HG02943 (cell line): ENCODE measurements at regions not wholly inside any gene's neighbourhood (a gene's known extent, or its start where the extent isn't known, plus 50 kb on each side); places are given as distances from the start of the nearest gene placed in this dataset.
"Not testable (repeated sequence)": the region's sequence is repeated elsewhere in the genome, so short reads cannot be mapped to it uniquely, and the experiment has no call there.

ENCODE experiments used
- ATAC-seq: cut with Tn5 transposase; IDR thresholded peaks from one replicate; pipeline ENCODE4 v1.9.1; 2021; ENCODE audit warnings: mild to moderate bottlenecking, low read depth, moderate library complexity; ENCODE audit not compliant: unreplicated experiment

DNA sequence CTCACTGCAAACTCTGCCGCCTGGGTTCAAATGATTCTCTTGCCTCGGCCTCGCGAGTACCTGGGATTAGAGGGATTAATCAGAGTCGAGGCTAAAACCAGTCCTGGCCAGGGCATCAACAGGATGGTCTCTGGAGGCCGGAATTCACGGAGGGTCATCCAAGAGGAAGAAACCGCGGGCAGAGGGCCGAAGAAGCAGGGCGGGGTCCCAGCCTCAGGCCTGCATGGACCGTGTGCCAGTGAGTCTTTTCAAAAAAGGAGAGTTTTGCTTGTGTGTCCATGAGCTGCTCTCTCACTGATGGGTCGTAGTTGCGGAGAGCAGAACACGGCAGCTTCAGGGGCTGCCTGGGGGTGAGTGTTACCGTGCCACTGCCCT lies 295.1 kb upstream of the ZNF337 start:
- ATAC-seq, result no peak

DNA sequence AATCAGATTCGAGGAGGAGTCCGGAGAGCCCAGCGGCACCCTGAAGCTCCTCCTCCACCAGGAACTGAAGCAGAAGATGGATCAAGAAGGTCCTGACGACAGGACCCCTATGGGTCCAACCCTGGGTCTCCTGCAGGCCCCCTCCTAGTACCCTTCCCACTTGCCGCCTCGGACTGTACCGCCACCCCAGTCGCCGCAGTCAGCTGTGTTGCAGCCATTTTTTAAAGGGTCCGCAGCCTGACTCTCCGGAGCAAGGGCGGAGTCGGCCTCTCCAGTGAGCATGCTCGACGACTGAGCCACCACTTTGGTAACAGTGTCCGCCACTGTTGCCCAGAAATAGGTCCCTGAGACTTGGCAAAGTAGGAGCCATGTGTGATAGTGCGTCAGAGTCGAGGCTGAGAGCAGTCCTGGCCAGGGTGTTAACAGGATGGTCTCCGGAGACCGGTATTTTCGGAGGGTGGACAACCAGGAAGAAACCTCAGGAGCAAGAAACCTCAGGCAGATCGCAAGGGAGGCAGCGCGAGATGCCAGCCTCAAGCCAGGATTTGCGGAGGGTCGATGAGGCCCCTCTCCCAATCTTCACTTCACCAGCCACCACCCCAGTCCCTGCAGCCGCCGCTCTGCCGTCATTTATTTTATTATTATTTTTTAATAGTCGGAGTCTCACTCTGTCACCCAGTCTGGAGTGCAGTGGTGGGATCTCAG lies 294.6 kb upstream of the ZNF337 start:
- ATAC-seq, result no peak

DNA sequence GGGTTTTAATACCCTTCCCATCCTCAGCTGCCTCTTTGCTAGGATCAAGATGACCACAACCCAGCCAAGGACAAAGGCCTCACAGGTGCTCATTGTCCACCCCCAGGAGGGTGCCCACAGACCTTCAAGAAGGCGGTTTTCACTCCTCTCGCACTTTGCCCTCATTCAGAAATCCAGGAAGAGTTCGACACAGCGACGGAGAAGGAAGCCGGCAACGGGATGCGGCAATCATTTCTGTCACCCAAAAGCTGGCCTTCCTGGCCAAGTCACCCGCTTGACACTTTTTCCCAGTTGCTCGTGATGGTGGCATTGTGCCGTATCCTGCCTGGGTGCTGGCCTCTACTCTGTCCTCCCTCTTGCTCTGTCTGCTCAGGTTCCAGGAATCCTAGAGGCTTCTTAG lies 293.0 kb upstream of the ZNF337 start:
- not testable (repeated sequence) for ATAC-seq

DNA sequence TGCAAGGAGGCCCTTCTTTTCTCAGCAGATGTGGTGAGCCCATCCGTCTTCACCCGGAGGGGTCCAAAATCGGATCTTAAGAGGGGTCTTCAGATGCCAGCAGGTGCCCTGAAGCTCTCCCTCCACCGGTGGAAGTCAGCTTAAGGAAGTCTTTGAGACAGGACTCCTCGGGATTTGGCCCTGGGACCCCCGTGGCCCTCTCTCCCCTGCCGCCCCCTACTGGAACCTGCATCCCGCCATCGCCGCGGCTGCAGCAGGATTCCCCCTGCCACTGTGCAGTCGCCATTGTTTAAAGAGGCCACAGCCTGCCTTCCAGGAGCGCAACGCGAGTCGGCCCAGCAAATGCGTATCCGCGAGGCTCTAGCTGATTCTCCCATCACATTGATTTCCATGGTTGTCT lies 292.5 kb upstream of the ZNF337 start:
- no peak for ATAC-seq

DNA sequence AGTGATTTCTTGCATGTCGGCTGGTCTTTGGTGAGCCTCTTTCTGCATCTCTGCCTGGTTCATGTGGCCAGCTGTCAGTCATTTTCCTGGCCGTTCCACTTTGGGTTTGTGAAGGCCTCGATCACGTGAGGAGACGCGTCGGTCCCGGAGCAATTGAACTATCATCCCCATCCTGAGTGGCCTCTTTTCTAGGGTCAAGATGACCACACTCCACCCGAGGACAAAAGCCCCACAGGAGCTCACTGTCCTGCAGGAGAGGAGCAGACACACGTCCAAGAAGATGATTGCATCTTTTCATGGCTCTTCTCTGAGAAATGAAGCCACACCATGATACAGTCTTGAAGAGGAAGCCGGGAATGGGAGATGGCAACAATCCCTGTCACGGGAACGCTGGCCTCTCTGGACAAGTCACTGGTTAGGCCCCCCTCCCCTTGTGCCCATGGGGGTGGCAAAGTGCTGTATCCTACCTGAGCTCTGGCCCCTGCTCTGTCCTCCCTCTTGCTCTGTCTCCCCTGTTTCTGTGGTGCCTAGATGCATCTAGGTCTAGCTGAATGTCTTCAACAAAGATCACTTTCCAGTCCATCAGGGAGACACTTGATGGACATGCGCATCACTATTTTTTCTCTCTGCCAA lies 291.4 kb upstream of the ZNF337 start:
- ATAC-seq, result not testable (repeated sequence)

DNA sequence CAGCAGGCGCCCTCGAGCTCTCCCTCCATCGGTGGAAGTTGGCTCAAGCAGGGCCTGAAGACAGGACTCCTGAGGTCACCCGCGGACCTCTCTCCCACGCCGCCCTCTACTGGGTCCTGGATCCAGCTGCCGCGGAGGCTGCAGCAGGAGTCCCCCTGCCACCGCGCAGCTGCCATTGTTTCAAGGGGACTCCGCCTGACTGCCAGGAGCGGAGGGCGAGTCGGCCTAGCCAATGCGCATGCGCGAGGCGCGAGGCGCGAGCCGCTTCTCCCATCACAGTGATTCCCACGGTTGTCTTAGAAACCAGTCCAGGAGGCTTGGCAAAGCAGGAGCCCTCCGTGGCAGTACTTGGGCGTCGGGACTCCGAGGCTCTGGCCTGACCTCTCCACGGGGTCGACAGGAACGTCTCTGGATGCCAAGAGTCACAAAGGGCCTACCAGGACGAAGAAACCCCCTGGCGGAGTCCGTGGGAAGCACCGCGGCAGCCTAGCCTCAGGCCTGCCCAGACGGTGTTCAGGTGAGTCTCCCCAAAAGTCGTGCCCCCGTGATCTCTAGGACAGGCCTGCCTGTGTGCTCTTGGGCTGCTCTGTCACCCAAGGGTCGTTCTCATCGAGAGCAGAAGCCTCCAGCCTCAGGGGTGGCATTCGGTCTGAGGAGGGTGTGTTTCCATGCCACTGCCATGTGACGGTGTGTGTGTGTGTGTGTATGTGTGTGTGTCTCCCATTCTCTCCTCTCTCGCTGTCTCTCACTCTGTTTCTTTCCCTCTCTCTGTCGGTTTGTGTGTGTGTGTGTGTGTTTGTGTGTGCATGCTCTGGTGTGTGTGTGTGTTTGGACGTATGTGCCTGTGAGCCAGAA lies 290.6 kb upstream of the ZNF337 start:
- no peak for ATAC-seq

DNA sequence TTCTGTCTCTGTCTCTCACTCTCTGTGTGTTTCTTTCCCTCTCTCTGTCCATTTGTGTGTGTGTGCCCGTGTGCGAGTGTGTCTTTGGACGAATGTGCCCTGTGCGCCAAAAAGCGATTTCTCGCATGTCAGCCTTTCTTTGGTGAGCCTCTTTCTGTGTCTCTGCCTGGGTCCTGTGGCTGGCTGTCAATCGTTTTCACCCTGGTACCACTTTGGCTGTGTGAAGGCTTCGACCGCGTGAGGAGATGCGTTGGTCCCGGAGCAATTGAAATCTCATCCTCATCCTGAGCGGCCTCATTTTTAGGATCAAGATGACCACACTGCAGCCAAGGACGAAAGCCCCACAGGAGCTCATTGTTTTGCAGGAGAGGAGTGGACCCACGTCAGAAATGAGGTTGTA lies 288.9 kb upstream of the ZNF337 start:
- ATAC-seq, result no peak

DNA sequence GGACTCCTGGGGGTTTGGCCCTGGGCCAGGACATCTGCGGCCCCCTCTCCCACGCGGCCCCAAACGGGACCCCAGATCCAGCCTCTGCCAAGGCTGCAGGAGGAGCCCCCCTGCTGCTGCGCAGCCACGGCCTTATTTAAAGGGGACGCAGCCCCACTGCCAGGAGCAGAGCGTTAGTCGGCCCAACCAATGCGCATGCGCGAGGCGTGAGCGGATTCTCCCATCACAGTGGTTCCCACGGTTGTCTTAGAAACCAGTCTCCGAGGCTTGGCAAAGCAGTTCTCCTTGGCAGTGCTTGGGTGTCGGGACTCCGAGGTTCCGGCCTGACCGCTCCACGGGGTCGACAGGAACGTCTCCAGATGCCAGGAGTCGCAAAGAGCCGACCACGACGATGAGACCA lies 288.3 kb upstream of the ZNF337 start:
- no peak for ATAC-seq

DNA sequence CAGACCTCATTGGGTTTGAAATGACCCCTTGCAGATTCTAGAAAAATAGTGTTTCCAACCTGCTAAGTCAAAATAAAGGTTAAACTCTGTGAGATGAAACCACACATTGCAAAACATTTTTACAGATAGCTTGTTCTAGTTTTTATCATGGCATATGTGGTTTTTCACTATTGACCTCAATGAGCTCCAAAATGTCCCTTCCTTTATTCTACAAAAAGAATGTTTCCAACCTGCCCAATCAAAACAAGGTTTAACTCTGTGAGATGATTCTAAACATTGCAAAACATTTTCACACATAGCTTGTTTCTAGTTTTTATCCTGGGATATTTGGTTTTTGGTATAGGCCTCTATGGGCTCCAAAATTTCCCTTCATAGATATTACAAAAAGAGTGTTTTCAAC lies 286.0 kb upstream of the ZNF337 start:
- not testable (repeated sequence) for ATAC-seq

DNA sequence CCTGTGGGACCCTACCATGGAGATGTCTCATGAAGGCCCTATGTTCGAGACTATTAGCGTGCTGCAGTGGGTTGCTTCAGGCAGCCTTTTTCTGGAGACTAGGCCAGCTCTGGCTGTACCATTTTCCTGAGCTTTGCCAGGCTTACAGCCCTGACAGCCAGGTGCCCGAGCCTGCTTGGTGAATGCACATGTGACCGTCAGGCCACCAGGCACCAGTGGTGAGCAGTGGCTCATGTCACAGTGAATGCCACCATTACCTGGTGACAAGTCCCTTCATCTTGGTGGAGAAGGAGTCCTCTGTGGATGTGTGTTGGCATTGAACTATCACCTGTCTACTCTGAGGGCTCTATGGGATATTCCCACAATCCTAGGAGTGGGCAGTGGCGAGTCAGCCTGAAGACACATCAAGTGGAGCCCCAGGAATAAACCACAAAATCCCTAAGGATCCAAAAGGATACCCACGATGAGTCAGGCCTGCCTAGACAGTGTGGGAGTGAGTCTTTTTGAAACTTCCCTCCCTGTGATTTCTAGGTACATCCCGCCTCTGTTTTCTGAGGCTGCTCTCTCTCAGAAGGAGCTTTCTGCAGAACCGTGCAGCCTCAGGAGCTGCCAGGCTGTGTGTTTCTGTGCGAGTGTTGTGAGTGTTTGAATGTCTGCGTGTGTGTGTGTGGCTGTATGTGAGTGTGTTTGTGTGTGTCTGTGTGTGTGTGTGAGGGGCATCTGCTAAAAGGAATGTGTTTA lies 282.0 kb upstream of the ZNF337 start:
- ATAC-seq, result not testable (repeated sequence)

DNA sequence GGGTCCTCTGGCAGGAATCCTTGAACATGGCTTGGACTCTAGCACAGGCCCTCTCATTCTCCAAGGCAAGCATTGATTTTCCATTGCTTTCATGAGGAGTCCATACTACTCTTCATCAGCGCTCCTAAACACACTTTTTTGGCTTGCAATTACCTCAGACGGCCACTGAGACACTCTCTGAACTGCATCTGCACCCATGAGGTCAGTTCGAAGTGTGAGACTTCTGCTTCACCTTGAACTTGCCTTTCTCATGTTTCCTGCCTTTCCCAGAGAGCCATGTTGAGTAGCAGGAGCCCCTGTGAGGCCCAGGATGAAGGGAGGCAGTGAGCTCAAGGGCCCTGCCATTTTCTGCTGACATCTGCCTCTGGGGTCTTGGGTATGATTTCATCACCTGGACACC lies 279.2 kb upstream of the ZNF337 start:
- ATAC-seq, result not testable (repeated sequence)

DNA sequence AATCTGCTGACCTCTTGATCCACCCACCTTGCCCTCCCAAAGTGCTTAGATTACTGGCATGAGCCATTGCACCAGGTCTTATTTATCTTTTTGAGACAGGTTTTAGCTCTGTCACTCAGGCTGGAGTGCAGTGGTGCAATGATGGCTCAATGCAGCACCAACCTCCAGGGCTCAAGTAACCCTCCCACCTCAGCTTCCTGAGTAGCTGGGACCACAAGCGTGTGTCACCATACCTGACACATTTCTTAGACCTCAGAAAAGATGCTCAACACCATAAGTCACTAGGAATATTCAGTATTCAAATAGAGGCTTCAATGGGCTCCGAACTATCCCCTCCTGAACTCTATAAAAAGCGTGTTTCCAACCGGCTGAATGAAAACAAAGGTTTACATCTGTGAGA lies 268.6 kb upstream of the ZNF337 start:
- ATAC-seq, result not testable (repeated sequence)

DNA sequence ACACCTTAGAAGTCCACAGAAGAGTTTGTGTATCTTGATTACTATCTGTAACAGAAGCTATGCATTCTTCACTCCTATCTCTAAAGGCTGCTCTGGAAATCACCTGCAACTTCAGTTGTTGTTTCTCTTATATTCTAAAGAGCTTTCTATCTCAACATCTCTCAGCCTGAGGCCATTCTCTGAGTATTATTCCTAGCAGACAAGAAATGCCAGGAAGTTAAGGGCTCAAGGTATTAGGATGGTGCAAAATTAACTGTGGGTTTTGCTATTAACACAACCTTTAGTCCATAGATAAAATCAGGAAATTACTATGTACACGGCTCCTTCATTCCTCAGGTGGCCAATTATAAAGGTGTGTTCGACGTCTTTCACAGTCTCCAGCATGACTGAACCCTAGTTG lies 257.2 kb upstream of the ZNF337 start:
- ATAC-seq, result not testable (repeated sequence)

DNA sequence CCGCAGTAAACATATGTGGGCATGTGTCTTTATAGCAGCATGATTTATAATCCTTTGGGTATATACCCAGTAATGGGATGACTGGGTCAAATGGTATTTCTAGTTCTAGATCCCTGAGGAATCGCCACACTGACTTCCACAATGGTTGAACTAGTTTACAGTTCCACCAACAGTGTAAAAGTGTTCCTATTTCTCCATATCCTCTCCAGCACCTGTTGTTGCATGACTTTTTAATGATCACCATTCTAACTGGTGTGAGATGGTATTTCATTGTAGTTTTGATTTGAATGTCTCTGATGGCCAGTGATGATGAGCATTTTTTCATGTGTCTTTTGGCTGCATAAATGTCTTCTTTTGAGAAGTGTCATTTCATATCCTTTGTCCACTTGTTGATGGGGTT lies 238.6 kb upstream of the ZNF337 start:
- not testable (repeated sequence) for ATAC-seq

DNA sequence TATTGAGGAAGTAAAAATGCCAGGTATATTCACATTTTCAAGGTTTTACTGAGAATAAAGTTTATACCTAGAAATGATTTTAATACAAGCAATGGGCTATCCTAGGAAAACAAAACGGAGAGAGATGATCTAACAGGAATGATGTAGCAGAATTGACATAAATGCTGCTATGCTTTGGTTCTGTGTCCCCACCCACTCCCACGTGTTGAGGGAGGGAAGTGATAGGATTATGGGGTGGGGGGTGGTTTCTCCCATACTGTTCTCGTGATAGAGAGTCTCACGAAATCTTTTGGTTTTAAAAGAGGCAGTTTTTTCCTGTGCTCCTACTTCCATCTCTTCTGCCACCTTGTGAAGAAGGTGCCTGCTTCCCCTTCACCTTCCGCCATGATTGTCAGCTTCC lies 236.2 kb upstream of the ZNF337 start:
- not testable (repeated sequence) for ATAC-seq

DNA sequence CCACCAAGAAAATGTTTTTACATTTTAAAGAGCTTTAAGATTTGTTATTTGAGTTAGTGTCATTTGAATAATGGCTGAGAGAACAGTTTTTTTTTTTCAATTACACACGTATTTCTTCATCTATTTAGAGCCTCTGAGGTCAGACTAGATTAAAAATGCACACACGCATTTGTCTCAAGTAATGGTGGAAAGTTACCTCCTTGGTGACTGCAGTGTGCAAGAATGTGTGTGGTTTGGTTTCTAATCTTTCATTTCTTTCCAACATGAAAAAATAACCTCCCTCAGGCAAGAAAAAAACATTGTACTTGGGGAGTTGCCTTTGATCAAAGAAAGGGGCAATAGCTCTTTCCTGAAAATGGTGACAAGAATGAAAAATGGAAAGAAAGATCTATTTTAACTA lies 235.5 kb upstream of the ZNF337 start:
- ATAC-seq, result not testable (repeated sequence)

DNA sequence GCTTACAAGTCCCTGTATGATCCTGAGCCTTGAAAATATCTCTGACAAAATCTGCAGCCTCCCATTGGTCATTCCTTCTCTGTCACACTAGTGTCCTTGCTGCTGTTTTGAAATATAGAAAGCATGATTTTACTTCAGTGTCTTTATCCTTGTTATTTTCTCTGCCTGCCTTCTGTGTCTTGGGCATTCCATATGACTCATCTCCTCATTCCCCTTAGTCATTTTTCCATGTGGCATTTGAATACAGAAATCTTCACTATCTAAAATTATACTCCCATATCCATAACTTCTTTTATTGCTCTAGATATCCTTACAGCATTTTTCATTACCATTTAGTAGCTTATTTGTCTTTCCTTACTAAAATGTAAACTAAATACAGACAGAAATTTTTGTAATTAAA lies 205.7 kb upstream of the ZNF337 start:
- ATAC-seq, result not testable (repeated sequence)

DNA sequence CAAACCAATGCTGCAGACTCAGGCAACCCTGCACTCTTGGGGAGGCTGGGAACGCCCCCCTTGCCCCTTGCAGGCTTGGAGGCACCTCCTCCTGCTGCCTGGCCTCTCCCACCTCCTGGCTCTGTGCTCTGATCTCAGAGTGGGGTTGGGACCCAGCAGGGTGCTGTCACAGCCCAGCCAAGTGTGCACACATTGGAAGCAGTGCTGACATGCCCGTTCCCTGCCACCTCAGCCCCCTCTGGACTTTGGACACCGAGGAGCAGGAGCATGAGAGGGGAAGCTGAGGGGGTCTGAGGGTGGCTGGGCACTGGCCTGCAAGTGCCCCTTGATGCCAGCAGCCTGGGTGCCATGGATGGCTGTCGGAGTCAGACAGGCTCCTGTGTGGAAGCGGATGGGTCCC lies 202.0 kb upstream of the ZNF337 start:
- not testable (repeated sequence) for ATAC-seq

DNA sequence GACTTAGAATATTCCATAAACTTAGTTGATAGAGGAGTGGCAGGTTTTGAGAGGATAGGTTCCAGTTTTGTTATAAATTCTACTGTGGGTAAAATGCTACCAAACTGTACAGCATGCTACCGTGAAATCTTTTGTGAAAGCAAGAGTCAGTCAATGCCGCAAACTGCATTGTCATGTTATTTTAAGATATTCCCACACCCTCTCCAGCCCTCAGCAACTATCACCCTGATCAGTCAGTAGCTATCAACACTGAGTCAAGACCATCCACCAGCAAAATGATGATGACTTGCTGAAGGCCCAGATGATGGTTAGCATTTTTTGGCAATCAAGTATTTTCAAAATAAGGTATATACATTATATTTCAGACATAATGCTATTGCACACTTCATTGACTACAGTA lies 182.4 kb upstream of the ZNF337 start:
- not testable (repeated sequence) for ATAC-seq

DNA sequence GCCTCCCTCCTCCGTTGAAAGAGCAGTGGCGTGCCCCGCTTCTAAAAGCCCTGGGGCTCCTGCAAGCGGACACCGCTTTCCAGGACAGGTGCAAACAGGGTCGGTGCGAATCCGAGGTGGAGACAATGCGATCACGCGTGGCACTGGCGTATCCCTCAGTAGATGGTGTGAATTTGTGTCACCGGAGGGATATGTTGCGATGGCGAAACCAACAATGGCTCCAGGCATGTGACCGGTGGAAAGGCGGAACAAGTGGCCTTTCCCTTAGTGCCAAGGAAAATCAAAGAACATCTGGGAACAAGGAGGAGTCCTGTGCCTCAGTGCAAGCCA lies 172.0 kb upstream of the ZNF337 start:
- not testable (repeated sequence) for ATAC-seq
